ENCODE measurements at regions not wholly inside any gene's neighbourhood (a gene's known extent, or its start where the extent isn't known, plus 50 kb on each side); places are given as distances from the start of the nearest gene placed in this dataset.

GRCh38 chr4:181181331-181181730, 1061.9 kb upstream of the TENM3 start:
- no peak for TF ChIP-seq JUND (IDR thresholded peaks at IDR 0.05; ENCODE audit: low read depth)
- DNase-seq (ENCODE audit: low read depth in 1 of 2, low spot score in 1 of 2), result no peak
- in situ Hi-C loops (cut with HindIII; ENCODE audit: low pct_unique_long_range_greater_than_20kb, low sequenced_read_pairs), result no loop called here

- DNase-seq (ENCODE audit: low read depth in 1 of 2, low spot score in 1 of 2), result no peak
- no peak for TF ChIP-seq JUND (IDR thresholded peaks at IDR 0.05; ENCODE audit: low read depth)
- in situ Hi-C loops (cut with HindIII; ENCODE audit: low pct_unique_long_range_greater_than_20kb, low sequenced_read_pairs), result no loop called here
Observed at GRCh38 chr4:181189751-181190150, 1053.5 kb upstream of the TENM3 start.

GRCh38 chr4:181193131-181193930, 1049.9 kb upstream of the TENM3 start:
- no peak for DNase-seq (ENCODE audit: low read depth in 1 of 2, low spot score in 1 of 2)
- no peak for TF ChIP-seq JUND (IDR thresholded peaks at IDR 0.05; ENCODE audit: low read depth)
- in situ Hi-C loops (cut with HindIII; ENCODE audit: low pct_unique_long_range_greater_than_20kb, low sequenced_read_pairs), result no loop called here

GRCh38 chr4:181194096-181194495, 1049.1 kb upstream of the TENM3 start:
- TF ChIP-seq JUND (IDR thresholded peaks at IDR 0.05; ENCODE audit: low read depth), result no peak
- DNase-seq (ENCODE audit: low read depth in 1 of 2, low spot score in 1 of 2), result no peak
- in situ Hi-C loops (cut with HindIII; ENCODE audit: low pct_unique_long_range_greater_than_20kb, low sequenced_read_pairs), result no loop called here

- in situ Hi-C loops (cut with HindIII; ENCODE audit: low pct_unique_long_range_greater_than_20kb, low sequenced_read_pairs), result no loop called here
- DNase-seq (ENCODE audit: low read depth in 1 of 2, low spot score in 1 of 2), result no peak
- no peak for TF ChIP-seq JUND (IDR thresholded peaks at IDR 0.05; ENCODE audit: low read depth)
Observed at GRCh38 chr4:181200076-181200475, 1043.1 kb upstream of the TENM3 start.

- TF ChIP-seq JUND (IDR thresholded peaks at IDR 0.05; ENCODE audit: low read depth), result no peak
- in situ Hi-C loops (cut with HindIII; ENCODE audit: low pct_unique_long_range_greater_than_20kb, low sequenced_read_pairs), result no loop called here
- DNase-seq (ENCODE audit: low read depth in 1 of 2, low spot score in 1 of 2), result no peak
Observed at GRCh38 chr4:181202240-181202639, 1041.0 kb upstream of the TENM3 start.

- peak in 1 of 2 experiments; percentile 13 for DNase-seq (ENCODE audit: low read depth in 1 of 2, low spot score in 1 of 2)
- no peak for TF ChIP-seq JUND (IDR thresholded peaks at IDR 0.05; ENCODE audit: low read depth)
- in situ Hi-C loops (cut with HindIII; ENCODE audit: low pct_unique_long_range_greater_than_20kb, low sequenced_read_pairs), result no loop called here
Observed at GRCh38 chr4:181204109-181204508, 1039.1 kb upstream of the TENM3 start.

- TF ChIP-seq JUND (IDR thresholded peaks at IDR 0.05; ENCODE audit: low read depth), result no peak
- no peak for DNase-seq (ENCODE audit: low read depth in 1 of 2, low spot score in 1 of 2)
- in situ Hi-C loops (cut with HindIII; ENCODE audit: low pct_unique_long_range_greater_than_20kb, low sequenced_read_pairs), result no loop called here
Observed at GRCh38 chr4:181213551-181213950, 1029.7 kb upstream of the TENM3 start.

GRCh38 chr4:181216501-181216900, 1026.7 kb upstream of the TENM3 start:
- in situ Hi-C loops (cut with HindIII; ENCODE audit: low pct_unique_long_range_greater_than_20kb, low sequenced_read_pairs), result no loop called here
- no peak for TF ChIP-seq JUND (IDR thresholded peaks at IDR 0.05; ENCODE audit: low read depth)
- no peak for DNase-seq (ENCODE audit: low read depth in 1 of 2, low spot score in 1 of 2)

- no peak for TF ChIP-seq JUND (IDR thresholded peaks at IDR 0.05; ENCODE audit: low read depth)
- DNase-seq (ENCODE audit: low read depth in 1 of 2, low spot score in 1 of 2), result no peak
- in situ Hi-C loops (cut with HindIII; ENCODE audit: low pct_unique_long_range_greater_than_20kb, low sequenced_read_pairs), result no loop called here
Observed at GRCh38 chr4:181219783-181220416, 1023.3 kb upstream of the TENM3 start.

- DNase-seq (ENCODE audit: low read depth in 1 of 2, low spot score in 1 of 2), result no peak
- TF ChIP-seq JUND (IDR thresholded peaks at IDR 0.05; ENCODE audit: low read depth), result no peak
- in situ Hi-C loops (cut with HindIII; ENCODE audit: low pct_unique_long_range_greater_than_20kb, low sequenced_read_pairs), result no loop called here
Observed at GRCh38 chr4:181224852-181225251, 1018.4 kb upstream of the TENM3 start.

GRCh38 chr4:181225616-181226261, 1017.5 kb upstream of the TENM3 start:
- no peak for DNase-seq (ENCODE audit: low read depth in 1 of 2, low spot score in 1 of 2)
- no peak for TF ChIP-seq JUND (IDR thresholded peaks at IDR 0.05; ENCODE audit: low read depth)
- in situ Hi-C loops (cut with HindIII; ENCODE audit: low pct_unique_long_range_greater_than_20kb, low sequenced_read_pairs), result no loop called here
